ENCODE measurements at regions not wholly inside any gene's neighbourhood (a gene's known extent, or its start where the extent isn't known, plus 50 kb on each side); places are given as distances from the start of the nearest gene placed in this dataset.

- TF ChIP-seq CTCF (conservative IDR thresholded peaks at IDR 0.05; ENCODE audit: low read length) (no peak), EZH2phosphoT487 (IDR thresholded peaks at IDR 0.05; ENCODE audit: borderline replicate concordance, low read depth, low read length) (no peak)
Measured at GRCh38 chr12:23029185-23029584, 404.2 kb downstream of the ETNK1 start.
